Fibroblast of skin of left biceps (primary cell): ENCODE measurements at regions not wholly inside any gene's neighbourhood (a gene's known extent, or its start where the extent isn't known, plus 50 kb on each side); places are given as distances from the start of the nearest gene placed in this dataset.

Experiments
- DNase-seq, 2 experiments: peaks; one replicate each; pipeline ENCODE4 v3.0.0-alpha.2; 2013; ENCODE audit warnings: low read depth in 2 of 2

GRCh38 chr1:29842130-29842529, 605.8 kb downstream of the PTPRU start:
- no peak for DNase-seq

- DNase-seq = no peak
These were observed 603.4 kb downstream of the PTPRU start for GRCh38 chr1:29839726-29840125.

GRCh38 chr1:29838738-29839320, 602.5 kb downstream of the PTPRU start:
- DNase-seq = no peak

GRCh38 chr1:29836651-29837646, 600.6 kb downstream of the PTPRU start:
- DNase-seq = no peak

- DNase-seq = no peak
These were observed 599.6 kb downstream of the PTPRU start for GRCh38 chr1:29835874-29836273.

- DNase-seq = no peak
These were observed 599.1 kb downstream of the PTPRU start for GRCh38 chr1:29835406-29835805.

- DNase-seq = no peak
These were observed 597.3 kb downstream of the PTPRU start for GRCh38 chr1:29833581-29833980.

- DNase-seq = no peak
These were observed 596.6 kb downstream of the PTPRU start for GRCh38 chr1:29832936-29833335.

GRCh38 chr1:29832471-29832870, 596.1 kb downstream of the PTPRU start:
- DNase-seq = no peak

- no peak for DNase-seq
These were observed 595.3 kb downstream of the PTPRU start for GRCh38 chr1:29831500-29832117.

GRCh38 chr1:29830916-29831315, 594.6 kb downstream of the PTPRU start:
- DNase-seq = no peak

- no peak for DNase-seq
These were observed 594.1 kb downstream of the PTPRU start for GRCh38 chr1:29830383-29830782.

- no peak for DNase-seq
These were observed 593.4 kb downstream of the PTPRU start for GRCh38 chr1:29829448-29830344.

GRCh38 chr1:29828526-29829447, 592.5 kb downstream of the PTPRU start:
- DNase-seq = no peak

GRCh38 chr1:29827801-29828525, 591.6 kb downstream of the PTPRU start:
- DNase-seq = no peak

GRCh38 chr1:29827237-29827750, 591.0 kb downstream of the PTPRU start:
- no peak for DNase-seq

- no peak for DNase-seq
These were observed 590.3 kb downstream of the PTPRU start for GRCh38 chr1:29826646-29827045.

GRCh38 chr1:29825941-29826415, 589.7 kb downstream of the PTPRU start:
- no peak for DNase-seq

GRCh38 chr1:29825274-29825940, 589.1 kb downstream of the PTPRU start:
- DNase-seq = no peak
